NB4 (cell line): ENCODE measurements at regions not wholly inside any gene's neighbourhood (a gene's known extent, or its start where the extent isn't known, plus 50 kb on each side); places are given as distances from the start of the nearest gene placed in this dataset.

Experiments
- DNase-seq: peaks from one replicate; pipeline ENCODE4 v3.0.0; 2010; ENCODE audit warnings: low read depth
- H3K4me3 ChIP-seq: one replicate; pipeline ENCODE4 v1.5.1; 2011; ENCODE audit warnings: mild to moderate bottlenecking, low read depth, low read length, moderate library complexity
- MYC ChIP-seq: IDR thresholded peaks from 2 replicates; pipeline ENCODE4 v1.6.1; 2011; ENCODE audit warnings: low read depth, low read length
- POLR2A ChIP-seq: IDR thresholded peaks from 2 replicates; pipeline ENCODE4 v1.6.1; 2011; ENCODE audit warnings: mild to moderate bottlenecking; ENCODE audit not compliant: insufficient read length; ENCODE audit errors: extremely low read depth
- TF ChIP-seq, protein P1 (sequence below): IDR thresholded peaks from one replicate; pipeline ENCODE4 v1.5.1; 2012; ENCODE audit warnings: low read depth, low read length
- TF ChIP-seq, protein P2 (sequence below): IDR thresholded peaks from 2 replicates; pipeline ENCODE4 v1.6.1; 2011; ENCODE audit warnings: low read depth, low read length

DNA sequence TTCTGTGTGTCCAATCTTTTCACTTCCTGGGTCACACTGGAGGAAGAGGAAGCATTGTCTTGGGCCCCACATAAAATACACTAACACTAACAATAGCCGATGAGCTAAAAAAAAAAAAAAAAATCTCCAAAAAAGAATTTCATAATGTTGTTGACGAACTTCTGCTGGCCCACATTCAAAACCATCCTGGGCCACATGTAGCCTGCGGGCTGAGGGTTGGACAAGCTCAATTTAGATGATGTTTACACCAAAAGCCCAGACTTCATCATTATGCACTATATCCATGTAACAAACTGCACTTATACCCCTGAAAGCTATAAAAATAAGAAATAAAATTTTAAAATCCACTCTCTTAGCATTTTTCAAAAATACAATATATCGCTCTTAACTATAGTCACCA, 187.8 kb upstream of the PTBP2 start:
- TF ChIP-seq, protein P1, sequence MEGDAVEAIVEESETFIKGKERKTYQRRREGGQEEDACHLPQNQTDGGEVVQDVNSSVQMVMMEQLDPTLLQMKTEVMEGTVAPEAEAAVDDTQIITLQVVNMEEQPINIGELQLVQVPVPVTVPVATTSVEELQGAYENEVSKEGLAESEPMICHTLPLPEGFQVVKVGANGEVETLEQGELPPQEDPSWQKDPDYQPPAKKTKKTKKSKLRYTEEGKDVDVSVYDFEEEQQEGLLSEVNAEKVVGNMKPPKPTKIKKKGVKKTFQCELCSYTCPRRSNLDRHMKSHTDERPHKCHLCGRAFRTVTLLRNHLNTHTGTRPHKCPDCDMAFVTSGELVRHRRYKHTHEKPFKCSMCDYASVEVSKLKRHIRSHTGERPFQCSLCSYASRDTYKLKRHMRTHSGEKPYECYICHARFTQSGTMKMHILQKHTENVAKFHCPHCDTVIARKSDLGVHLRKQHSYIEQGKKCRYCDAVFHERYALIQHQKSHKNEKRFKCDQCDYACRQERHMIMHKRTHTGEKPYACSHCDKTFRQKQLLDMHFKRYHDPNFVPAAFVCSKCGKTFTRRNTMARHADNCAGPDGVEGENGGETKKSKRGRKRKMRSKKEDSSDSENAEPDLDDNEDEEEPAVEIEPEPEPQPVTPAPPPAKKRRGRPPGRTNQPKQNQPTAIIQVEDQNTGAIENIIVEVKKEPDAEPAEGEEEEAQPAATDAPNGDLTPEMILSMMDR, result no peak
- TF ChIP-seq MYC (no peak), POLR2A (no peak)
- TF ChIP-seq, protein P2, sequence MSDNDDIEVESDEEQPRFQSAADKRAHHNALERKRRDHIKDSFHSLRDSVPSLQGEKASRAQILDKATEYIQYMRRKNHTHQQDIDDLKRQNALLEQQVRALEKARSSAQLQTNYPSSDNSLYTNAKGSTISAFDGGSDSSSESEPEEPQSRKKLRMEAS, result no peak
- no peak for DNase-seq
- H3K4me3 ChIP-seq, result no peak overlapping the region

DNA sequence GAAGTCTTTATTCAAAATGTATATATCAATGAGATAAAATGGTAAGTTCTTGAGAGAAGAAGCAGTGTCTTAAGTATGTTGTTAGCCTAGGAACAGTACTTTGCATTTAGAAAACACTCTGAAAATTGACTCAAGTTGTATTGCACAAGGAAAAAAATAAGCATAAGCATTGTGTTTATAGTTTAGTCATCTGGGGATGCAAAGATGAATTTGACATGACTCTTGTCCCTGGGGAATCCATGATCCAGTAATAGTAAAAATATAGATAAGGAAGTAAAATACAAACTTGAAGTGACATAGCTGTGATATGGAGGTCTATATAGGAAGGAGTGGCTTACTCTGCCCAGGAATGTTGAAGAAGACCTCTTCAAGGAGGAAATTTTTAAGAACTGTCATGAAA, 185.0 kb upstream of the PTBP2 start:
- TF ChIP-seq, protein P1, result no peak
- TF ChIP-seq, protein P2, result no peak
- TF ChIP-seq MYC, result no peak
- TF ChIP-seq POLR2A, result no peak
- DNase-seq, result no peak
- H3K4me3 ChIP-seq, result no peak overlapping the region

DNA sequence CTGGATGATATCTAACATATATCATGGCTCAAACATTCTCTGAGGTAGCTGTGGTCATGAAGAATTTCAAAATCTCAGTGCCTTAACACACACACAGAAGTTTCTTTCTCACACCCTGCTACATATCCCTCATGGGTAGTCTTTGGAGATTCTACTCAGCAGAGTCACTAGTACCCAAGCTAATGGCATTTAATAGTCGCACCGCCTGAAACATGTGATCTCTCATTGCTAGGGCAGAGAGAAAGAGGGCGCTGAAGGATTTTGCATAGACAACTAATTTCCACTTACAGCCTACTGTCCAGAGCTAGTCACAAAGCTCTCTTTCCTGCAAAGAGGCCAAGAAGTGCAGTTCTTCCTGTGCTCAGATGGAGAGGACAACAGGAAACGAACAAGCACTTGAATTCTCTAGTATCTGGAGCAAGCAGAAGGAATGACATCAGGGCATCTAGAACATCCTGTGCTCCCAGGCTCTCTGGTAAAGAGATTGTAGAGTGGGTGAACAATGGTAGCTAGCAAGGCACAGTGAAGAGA, 183.4 kb upstream of the PTBP2 start:
- no peak for TF ChIP-seq MYC
- TF ChIP-seq, protein P1, result no peak
- TF ChIP-seq POLR2A, result no peak
- TF ChIP-seq, protein P2, result no peak
- DNase-seq, result peak; percentile 14
- H3K4me3 ChIP-seq, result no peak overlapping the region

DNA sequence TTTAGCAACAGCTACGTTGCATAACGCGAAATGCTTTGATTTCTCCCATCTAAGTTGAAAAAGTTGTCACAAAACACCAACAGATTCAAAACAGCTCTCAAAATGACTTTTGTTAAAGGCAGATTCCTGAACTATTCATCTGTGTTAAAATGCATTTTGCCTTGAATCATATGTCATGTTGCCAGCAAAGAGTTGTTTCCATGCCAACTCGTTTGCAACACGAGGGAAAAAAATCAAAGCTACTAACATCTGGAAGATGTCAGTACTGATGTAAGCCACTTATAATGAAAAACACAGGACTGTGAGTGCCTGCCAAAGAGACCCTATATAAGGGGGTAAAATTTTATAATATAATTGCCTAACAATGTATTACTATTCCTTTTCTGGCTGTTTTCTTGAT, 182.7 kb upstream of the PTBP2 start:
- H3K4me3 ChIP-seq, result no peak overlapping the region
- DNase-seq, result no peak
- TF ChIP-seq, protein P2, result no peak
- no peak for TF ChIP-seq MYC
- no peak for TF ChIP-seq POLR2A
- TF ChIP-seq, protein P1, result no peak

DNA sequence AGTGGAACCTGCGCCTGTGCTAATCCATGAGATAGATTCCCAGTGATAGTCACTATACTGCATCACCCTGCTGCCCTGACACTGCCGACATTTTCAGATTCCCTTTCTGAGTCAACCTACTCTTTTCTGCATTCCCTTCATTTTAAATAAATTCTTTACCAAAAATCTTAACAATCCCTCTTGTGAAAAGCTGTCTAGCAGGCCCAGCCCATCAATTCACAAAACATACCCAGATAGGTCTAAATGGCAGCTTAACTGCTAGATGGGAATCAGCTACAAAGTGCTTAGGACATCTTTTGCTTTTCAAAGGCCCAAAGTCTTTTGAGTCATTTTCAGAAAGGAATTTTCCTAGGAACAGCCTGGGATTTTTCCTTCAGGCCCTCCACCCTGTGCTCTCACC, 180.1 kb upstream of the PTBP2 start:
- DNase-seq, result no peak
- TF ChIP-seq, protein P2, result no peak
- TF ChIP-seq POLR2A, result no peak
- no peak for TF ChIP-seq MYC
- TF ChIP-seq, protein P1, result no peak
- no peak overlapping the region for H3K4me3 ChIP-seq
